Activated T-helper 1 cell treated with anti-CD3 and anti-CD28 coated beads, Interleukin-2, amount 50 U/mL, for 16 hours (primary cell): ENCODE measurements at regions not wholly inside any gene's neighbourhood (a gene's known extent, or its start where the extent isn't known, plus 50 kb on each side); places are given as distances from the start of the nearest gene placed in this dataset.
A peak's percentile ranks its signal among the peaks of the same experiment; 100 is the strongest.

Experiments used
- DNase-seq, 2 donors: peaks; one replicate each; pipeline ENCODE4 v3.0.0-alpha.2; 2020; ENCODE audit warnings: low read depth in 1 of 2, low spot score in 1 of 2

DNA sequence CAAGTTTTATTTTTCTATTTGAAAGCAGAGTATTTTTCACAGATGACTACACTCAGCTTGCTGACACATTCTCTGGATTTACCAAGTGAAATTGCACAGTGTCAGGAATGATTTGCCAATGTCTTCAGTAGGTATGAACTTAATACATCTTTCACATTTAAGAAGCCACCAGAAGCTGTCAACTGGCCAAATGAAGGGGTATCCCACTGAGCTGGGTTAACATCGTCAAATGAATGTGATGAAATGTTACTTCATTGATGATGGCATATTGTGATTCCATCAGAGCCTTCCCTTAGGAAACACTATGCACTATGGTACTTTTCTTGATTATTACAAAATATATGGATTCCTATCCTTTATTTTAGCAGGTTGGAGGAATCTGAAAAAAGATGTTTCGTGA lies 592.3 kb downstream of the FGF9 start:
- no peak for DNase-seq

DNA sequence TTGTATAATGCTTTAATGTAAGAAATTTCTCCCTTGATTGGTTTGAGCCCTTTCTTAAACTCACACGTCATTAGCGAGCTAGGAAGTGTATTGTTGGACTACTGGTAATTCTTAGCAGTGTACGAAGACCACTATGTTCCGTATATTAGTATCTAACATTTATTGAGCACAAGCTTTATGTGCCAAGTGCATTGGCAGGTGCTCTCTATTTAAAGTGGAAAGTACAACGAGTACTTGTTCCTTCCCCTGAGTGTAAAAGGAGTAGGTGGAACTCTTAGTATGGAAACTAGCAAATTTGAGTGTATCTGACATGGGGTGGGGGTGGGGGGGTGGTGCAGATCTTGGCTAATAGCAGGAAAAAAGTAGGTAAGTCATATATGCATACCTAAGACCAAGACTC lies 594.7 kb downstream of the FGF9 start:
- DNase-seq, result no peak

- no peak for DNase-seq
These were observed 600.0 kb downstream of the FGF9 start for GRCh38 chr13:22270881-22271280.

DNA sequence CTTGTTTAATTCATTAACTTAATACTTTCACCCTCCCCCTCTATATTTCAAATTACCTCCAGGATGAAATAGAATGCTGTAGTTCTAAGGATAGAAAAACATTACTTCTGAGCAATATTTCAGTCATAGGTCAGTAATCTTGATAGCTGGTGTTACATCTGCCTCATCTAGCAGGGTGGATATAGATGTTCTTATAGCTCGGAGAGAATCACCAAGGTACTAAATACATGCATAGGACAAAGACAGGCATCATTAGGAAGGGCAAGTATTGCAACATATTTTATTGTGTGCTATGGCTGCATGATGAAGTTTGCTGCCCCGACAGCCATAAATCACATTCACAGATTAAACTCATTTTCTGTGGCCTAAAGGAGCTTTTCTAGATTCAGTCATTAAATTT lies 601.0 kb downstream of the FGF9 start:
- no peak for DNase-seq

DNA sequence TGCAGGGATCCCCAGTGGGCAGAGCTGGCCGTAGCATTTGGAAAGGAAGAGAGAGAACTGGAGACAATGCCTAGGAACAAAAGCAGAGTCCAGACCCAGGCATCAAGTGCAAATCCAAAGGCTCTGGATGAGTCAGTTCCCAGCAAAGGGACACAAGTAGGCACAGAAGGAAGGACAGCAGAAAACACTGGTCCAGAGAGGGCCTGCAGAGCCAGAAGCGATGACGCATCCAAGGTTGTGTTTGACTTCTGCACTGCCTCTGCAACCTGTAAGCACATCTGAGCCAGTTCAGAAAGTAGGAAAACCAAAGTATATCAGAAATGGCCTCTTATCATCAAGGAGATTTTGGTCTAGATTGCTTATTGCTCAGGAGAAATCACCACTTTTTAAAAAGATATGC lies 604.5 kb downstream of the FGF9 start:
- no peak for DNase-seq

DNA sequence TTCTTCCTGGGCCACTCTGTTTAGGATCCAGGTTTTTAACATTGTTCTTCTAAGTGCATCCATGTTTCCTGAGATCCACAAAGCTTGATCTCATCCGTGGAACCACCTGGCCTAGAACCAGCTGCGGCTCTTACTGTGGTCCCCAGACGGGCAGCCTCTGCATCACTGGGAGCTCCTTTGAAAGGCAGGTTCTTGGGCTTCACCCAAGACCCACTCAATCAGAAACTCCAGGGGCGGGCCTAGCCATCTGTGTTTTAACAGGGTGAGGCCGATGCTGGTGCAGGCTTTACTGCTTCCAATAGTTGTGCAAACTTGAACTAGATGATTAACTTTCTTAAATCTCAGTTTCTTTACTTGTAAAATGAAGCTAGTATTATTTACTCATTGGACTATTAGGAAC lies 605.7 kb downstream of the FGF9 start:
- DNase-seq, result no peak

- DNase-seq, result peak; percentile 44 to 50
These were observed 607.6 kb downstream of the FGF9 start for GRCh38 chr13:22278336-22278929.

DNA sequence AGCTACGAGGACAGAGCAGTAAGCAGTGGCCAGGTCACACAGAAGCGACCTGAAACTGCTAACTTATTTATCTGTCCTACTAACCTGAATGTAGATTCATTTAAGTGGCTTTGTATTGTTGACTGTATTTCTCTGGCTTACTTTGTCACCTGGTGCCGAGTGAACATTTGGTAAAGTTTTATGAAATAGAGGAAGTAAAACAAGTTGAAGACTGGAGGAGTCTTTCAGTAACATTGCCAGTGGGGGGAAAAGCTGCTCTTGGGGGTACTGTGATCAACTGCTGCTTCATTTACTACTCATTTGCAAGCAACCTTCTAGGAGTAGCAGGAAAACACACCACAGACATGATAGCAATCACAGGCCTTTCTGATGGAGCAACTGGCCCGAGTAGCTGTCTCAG lies 615.0 kb downstream of the FGF9 start:
- no peak for DNase-seq

- DNase-seq, result no peak
These were observed 615.5 kb downstream of the FGF9 start for GRCh38 chr13:22286338-22286737.

DNA sequence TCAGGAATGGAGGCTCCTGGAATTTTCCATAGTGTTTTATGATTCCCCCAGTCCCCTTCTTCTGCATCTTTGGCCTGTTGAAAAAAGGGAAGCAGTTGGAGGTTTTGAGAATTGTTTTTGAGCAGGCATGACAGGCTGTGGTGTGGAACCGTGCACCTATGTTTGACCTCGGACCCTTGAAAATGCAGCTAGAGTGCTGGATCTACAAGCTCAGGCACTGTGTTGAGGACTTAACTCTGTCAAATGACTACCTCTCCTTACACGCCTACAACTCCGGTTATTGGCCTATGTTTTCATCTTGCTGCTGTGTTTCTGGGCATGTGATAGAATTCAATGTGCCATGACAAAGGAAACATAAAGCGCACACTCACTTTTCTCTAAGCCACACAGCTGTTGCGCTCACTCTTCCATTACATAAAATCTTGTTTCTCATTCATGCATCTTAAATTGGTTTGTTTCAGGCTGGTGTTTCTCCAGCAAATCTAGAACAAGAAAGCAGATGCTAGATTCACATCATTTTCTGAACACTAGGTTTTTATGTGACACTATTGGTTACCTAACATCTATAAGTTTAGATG lies 616.6 kb downstream of the FGF9 start:
- no peak for DNase-seq

- DNase-seq, result no peak
These were observed 617.6 kb downstream of the FGF9 start for GRCh38 chr13:22288496-22288895.

GRCh38 chr13:22289711-22290110 lies 618.8 kb downstream of the FGF9 start:
- no peak for DNase-seq

- no peak for DNase-seq
These were observed 627.7 kb downstream of the FGF9 start for GRCh38 chr13:22298530-22298929.

GRCh38 chr13:22311734-22312404 lies 641.0 kb downstream of the FGF9 start:
- no peak for DNase-seq

GRCh38 chr13:22312405-22312803 lies 641.5 kb downstream of the FGF9 start:
- DNase-seq, result no peak

GRCh38 chr13:22316494-22317025 lies 645.7 kb downstream of the FGF9 start:
- no peak for DNase-seq

DNA sequence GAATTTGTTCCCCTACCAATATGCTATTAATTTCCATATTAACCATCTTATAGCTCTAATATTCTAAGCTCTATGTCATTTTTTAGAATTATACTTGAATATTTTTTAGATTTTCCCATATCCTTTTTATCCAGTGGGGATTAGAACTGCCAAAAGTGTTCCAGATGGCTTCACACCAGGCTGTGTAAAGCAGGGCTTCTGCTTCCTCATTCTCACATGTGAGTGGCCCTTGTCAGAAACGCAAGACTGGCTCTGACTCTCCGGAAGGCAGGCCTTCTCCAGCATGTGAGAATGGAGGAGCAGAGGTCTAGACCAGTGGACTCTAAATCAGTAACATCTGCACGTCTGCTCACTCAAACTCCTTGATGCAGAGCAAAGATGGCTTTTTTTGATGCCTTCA lies 650.1 kb downstream of the FGF9 start:
- no peak for DNase-seq

DNA sequence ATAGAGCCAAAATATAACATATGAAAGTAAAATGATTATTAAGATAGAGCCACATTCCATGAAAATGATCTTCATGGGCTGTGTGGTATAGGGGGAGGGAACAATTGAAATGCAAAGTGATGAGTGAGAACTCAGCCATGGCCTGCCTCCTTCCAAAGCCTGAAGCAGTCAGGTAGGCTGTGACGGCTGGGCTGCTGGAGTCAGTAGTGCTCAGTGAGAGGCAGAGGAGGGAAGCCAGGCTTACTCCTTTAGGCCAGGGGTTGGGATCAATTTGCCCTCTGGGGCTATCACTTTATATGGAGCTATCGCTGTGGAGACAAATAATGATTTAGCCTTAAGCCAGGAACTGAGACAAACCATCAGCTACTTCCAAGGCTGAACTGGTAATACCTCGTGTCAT lies 654.9 kb downstream of the FGF9 start:
- DNase-seq, result no peak

DNA sequence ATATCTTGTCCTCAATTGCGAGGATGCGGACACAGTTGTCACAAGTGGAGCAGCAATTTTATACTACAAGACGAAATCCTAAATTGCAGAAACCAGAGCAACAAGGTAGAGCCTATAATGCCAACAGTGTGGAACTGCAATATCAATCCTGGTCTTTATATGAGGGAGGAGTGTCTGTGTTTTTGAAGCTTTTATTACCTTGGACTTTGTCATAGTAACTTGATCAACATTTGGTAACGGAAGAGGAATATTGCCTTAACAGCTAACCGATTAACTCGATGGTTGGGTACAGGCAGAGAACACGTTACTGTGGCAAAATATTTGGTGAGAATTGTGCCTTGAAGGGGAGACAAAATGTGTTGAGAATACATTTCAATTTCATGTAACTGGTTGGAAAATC lies 661.5 kb downstream of the FGF9 start:
- no peak for DNase-seq

DNA sequence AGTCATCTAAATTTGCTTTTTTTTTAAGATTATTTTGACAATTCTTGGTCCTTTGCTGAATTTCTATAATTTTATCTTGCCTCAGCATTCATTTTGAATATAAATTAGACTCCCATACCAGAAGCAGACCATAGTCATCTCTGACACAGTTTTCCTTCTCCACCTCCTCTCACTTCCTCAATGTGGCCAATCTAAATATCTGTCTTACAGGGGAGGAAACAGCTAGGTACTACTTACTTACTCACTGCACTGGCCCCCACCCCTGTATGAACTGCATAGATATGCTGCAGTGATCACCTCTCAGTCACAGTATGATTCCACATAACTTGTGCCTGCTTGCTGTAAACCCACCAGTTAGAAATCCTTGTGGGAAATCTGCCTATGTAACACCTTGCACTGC lies 665.6 kb downstream of the FGF9 start:
- DNase-seq, result no peak

DNA sequence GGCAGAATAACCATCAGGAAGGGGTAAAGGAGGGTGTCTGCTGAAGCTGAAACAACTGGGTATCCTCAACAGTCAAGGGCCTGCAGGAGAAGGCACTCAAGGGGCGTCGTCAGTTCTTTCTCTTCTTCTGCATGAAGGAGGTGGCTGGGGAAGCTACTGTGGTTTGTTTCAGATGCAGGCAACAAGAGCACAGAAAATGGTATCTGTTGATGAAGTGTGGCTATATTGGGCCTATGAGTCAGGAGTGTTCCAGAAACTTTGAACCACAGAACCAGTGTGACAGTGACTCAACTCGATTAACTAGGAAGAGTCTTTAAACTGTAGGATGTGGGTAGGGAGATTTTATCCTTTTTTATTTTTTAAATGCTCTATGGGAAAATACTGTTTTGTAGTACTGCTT lies 686.3 kb downstream of the FGF9 start:
- no peak for DNase-seq

DNA sequence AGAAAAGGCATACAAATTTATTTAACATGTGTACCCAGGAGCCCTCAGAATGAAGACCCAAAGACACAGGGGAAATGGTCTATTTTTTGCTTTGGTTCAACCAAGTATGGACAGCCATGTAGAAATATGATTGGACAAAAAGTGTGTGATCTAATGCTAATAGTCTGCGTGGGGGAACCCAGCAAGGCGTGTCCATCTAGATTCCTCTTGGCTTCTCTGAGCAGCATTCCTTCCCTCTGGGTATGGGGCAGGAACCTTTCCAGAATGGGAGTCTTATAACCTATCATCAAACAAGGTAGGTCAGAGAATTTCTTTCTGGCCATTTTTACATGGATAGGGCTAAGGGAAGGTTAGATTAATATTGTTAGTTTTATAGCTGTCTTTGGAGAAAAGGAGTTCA lies 698.2 kb downstream of the FGF9 start:
- no peak for DNase-seq

DNA sequence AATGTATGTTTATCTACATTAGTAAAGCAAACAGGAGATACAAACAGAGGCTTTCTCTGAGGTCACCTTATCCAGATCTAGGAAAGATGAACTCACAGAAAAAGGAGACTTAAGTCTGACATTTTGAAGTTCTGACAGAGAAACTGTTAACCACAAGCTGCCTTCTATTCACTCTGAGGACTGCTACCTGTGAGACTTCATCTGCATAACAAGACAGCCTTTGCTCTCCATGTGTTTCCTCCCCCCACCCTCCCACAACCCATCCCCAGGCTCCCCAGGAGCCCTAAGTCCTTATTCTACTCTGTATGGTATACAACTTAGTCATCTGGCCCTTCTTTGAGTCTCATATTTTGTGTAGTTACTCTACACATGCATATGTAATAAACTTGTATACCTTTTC lies 699.0 kb downstream of the FGF9 start:
- DNase-seq, result no peak
